Stimulated activated effector memory CD8-positive, alpha-beta T cell treated with anti-CD3 and anti-CD28 coated beads, Interleukin-12 subunit alpha, Interleukin-12 subunit beta, amount 100 ng/mL, for 72 hours (primary cell): ENCODE measurements at regions not wholly inside any gene's neighbourhood (a gene's known extent, or its start where the extent isn't known, plus 50 kb on each side); places are given as distances from the start of the nearest gene placed in this dataset.
A peak's percentile ranks its signal among the peaks of the same experiment; 100 is the strongest.
"Not testable (repeated sequence)": the region's sequence is repeated elsewhere in the genome, so short reads cannot be mapped to it uniquely, and the experiment has no call there.

Experiments
- ATAC-seq: fragments of 150-1000 bp; cut with Tn5 transposase; 2 replicates; pipeline ENCODE4 v1.10.0; 2021
- DNase-seq, 2 donors: peaks; one replicate each; pipeline ENCODE4 v3.0.0; 2021 to 2022; ENCODE audit warnings: low spot score in 2 of 2
- H3K27ac Mint-ChIP-seq: one replicate; pipeline ENCODE4 v1.8.0; 2022; ENCODE audit warnings: mild to moderate bottlenecking, mixed read lengths
- H3K36me3 Mint-ChIP-seq: one replicate; pipeline ENCODE4 v1.8.0; 2022; ENCODE audit warnings: mild to moderate bottlenecking, mixed read lengths
- H3K4me1 Mint-ChIP-seq: one replicate; pipeline ENCODE4 v1.8.0; 2022; ENCODE audit warnings: mixed read lengths
- H3K4me3 Mint-ChIP-seq: one replicate; pipeline ENCODE4 v1.8.0; 2022; ENCODE audit warnings: mild to moderate bottlenecking, mixed read lengths
- H3K9me3 Mint-ChIP-seq: one replicate; pipeline ENCODE4 v1.8.0; 2022; ENCODE audit warnings: mixed read lengths

DNA sequence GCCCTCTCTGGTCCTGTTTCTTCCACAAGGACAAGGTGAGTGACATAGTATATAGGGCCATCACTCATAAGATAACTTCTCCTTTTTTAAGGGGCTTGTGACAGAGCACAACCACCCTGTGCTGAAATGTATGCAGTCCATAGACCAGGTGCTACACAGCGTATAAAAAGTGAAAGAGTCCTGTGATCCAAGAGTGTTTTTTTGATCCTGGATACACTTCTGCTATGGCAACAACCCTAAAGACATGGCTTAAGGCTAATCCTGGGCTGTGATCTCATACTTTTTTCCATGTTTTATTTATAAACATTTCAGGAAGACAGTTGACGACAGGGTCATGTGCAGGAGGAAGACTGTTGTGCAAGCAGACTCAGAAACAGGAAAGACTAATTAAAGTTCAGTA, 400.5 kb upstream of the TCF4 start:
- H3K4me3 Mint-ChIP-seq, result no peak overlapping the region
- no peak for DNase-seq
- ATAC-seq, result no peak
- peaks cover 11% of the 10 kb centered on the region for H3K9me3 Mint-ChIP-seq
- no peaks in the 10 kb centered on the region for H3K36me3 Mint-ChIP-seq
- no peaks in the 10 kb centered on the region for H3K4me1 Mint-ChIP-seq
- H3K27ac Mint-ChIP-seq, result no peak overlapping the region

DNA sequence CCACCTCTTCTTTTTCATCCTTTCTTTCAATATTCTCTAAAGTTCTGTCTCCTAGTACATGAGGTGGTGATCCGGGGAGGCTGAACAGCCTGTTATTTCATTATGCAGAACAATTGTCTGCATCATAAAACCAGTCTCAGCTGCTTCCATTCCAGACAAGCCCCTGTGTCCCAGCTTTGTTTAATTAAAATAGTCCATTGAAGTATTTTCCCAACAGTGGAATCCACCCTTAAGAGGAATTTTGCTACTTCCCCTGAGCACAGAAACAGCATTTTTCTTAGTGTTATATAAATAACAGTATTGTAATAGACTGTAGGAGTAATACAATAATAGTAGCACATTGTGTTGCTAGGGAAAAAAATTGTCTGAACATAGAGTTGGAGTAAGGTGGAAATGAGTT, 395.4 kb upstream of the TCF4 start:
- no peak overlapping the region for H3K27ac Mint-ChIP-seq

DNA sequence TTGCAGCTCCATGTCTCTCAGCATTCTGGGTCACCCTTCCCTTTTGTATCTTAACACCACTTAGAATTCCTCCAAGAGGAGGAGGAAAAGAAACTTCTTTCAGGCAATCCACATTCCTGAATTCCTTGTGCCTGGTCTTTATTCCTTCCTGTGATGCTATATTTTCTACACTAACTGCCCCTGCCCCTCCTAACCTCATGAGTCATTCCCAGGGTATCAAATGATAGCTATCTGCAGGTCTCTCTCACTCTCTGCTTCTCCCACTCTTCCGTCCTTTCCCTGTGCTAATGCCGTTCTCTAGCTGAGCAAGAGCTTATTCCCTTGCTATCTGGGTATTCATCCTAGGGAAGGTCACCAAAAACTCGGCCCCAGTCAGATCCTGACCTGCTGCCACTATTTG, 395.0 kb upstream of the TCF4 start:
- no peaks in the 10 kb centered on the region for H3K36me3 Mint-ChIP-seq
- DNase-seq (no peak), ATAC-seq (no peak)
- H3K27ac Mint-ChIP-seq, result no peak overlapping the region
- H3K4me1 Mint-ChIP-seq, result no peaks in the 10 kb centered on the region
- H3K9me3 Mint-ChIP-seq, result peaks cover 7% of the 10 kb centered on the region
- no peak overlapping the region for H3K4me3 Mint-ChIP-seq

More for the DNA sequence above, 395.4 kb upstream of the TCF4 start:
- ATAC-seq (no peak), DNase-seq (no peak)
- H3K4me3 Mint-ChIP-seq, result no peak overlapping the region
- H3K36me3 Mint-ChIP-seq, result no peaks in the 10 kb centered on the region
- H3K9me3 Mint-ChIP-seq, result peaks cover 11% of the 10 kb centered on the region
- H3K4me1 Mint-ChIP-seq, result no peaks in the 10 kb centered on the region

DNA sequence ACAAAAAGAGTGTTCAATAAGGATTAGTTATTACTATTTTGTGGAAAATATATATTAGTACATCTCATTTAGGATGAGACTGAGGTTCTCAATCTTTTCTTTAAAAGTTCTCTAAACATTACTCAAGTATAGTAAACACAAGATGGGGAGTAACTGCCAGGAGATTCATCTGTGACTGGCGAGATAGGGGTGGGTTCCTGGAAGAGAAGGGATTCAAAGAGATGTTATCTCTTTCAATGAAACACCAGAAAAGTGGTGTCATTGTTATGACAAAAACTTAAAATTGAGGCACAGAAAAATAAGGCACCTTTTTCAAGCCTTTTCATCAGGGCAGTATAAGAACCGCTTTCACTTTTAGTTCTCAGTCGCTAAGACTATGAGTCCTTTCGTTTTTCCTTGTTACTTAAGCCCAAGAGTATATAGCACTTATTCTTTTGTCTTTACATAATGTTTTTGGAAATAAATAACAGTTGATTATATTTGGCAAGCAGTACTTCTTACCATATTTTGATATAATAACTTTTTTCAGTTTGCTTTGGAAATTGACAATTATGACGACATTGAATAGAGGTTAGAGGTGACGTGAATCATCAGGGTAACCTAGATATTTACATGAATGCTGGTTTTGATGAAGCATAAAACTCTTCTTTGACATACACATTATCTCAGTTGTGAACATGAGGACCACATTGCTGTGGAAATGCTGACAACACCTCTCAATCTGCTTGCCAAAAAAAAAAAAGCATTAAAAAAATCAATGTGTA, 393.9 kb upstream of the TCF4 start:
- no peaks in the 10 kb centered on the region for H3K4me1 Mint-ChIP-seq
- peaks cover 6% of the 10 kb centered on the region for H3K9me3 Mint-ChIP-seq
- no peak for DNase-seq
- no peaks in the 10 kb centered on the region for H3K36me3 Mint-ChIP-seq
- ATAC-seq, result no peak
- no peak overlapping the region for H3K4me3 Mint-ChIP-seq
- H3K27ac Mint-ChIP-seq, result no peak overlapping the region

DNA sequence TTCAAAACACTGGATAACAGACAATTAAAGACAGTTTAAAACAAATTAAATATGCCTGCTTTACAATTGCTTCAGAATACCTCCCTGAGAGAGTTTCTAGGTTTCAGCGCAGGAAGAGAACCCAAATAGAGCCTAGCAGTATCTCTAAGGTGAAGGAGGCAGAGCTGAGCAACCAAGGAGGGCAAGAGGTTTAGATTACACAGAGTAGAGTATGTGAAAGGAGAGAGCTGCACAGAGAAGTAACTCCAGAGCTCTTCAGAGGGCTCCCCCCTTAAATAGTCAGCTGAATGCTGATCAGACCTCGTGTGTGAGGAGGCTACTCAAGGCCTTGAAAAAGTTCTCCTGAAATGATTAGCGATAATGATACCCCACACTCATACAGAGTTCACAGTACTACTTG, 386.5 kb upstream of the TCF4 start:
- ATAC-seq, result peak; percentile 37
- DNase-seq, result no peak
- H3K27ac Mint-ChIP-seq, result no peak overlapping the region

DNA sequence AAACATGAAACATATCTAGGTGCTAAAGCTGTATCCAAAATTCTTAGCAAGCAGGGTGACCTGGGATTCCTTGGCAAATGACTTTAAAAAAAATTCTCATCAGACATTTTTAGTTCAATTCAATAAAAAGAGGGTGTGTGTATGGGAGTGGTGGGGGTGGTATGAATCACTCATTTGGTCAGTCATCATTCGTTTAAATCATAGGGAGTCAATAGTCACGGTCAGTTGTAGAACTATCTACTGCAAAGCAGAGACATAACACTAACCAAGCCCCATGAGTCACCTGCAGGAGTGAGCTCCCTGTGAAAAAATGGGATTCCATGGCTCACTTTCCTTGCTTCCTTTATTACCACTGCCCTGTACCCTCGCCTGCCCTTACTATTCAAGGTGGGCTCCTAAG, 380.6 kb upstream of the TCF4 start:
- Mint-ChIP-seq H3K27ac (no peak overlapping the region), H3K9me3 (peaks cover 3% of the 10 kb centered on the region), H3K4me3 (no peak overlapping the region), H3K4me1 (no peaks in the 10 kb centered on the region), H3K36me3 (no peaks in the 10 kb centered on the region)
- DNase-seq (no peak), ATAC-seq (no peak)

More for the DNA sequence above, 386.5 kb upstream of the TCF4 start:
- Mint-ChIP-seq H3K9me3 (peaks cover 5% of the 10 kb centered on the region), H3K36me3 (no peaks in the 10 kb centered on the region), H3K4me3 (no peak overlapping the region), H3K4me1 (no peaks in the 10 kb centered on the region)

DNA sequence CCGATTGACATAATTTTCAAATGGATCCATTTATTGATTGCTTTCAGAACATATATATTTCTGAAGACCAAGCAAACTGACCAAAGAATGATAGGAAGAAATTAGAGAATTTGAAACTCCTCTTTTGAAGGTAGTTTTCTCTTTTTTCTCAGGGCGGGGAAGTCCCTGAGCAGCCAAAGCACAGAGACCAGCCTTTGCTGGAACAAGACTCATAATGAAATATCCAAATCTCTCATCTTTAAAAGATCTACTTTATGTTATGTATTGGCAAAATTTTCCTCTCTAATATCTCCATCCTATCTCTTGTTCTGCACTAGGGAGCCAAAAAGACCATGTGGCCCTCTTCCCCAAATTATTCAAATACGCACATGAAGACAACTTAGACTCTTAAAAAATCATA, 379.0 kb upstream of the TCF4 start:
- Mint-ChIP-seq H3K4me3 (no peak overlapping the region), H3K4me1 (no peaks in the 10 kb centered on the region), H3K9me3 (no peaks in the 10 kb centered on the region), H3K27ac (no peak overlapping the region), H3K36me3 (no peaks in the 10 kb centered on the region)
- DNase-seq (no peak), ATAC-seq (no peak)

DNA sequence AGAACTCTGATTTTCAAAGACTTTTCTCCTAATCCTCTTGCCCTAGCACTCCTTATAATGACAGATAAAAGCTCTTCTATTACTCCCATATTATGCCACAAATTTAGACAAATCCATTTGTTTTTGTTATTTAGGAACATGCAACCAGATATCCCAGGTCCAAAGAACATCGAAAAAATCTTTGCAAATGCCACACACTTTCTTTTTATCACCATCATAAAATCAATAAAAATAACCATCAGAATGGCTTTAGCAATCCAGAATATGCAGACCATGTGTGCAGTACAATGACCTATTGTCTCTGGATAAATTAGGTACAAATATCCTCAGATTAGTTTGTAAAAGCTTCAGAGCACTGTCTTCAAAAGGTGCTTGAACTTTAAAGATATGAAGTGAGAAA, 376.2 kb upstream of the TCF4 start:
- DNase-seq, result no peak

DNA sequence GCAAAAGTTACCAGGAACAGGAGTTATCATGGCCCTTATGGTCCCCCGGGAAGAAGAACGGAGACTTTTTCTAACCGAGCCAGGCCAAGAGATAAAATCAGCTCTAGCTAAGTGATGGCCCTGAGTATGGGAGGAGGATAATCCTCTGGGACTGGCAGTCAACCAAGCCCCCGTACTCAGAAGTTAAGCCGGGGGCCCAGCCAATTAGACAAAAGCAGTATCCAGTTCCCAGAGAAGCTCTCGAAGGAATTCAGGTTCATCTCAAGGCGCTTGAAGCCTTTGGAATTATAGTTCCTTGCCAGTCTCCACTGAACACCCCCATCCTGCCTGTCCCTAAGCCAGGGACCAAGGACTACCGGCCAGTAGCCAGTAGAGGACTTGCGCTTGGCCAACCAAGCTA, 365.3 kb upstream of the TCF4 start:
- Mint-ChIP-seq H3K36me3 (no peaks in the 10 kb centered on the region), H3K4me1 (no peaks in the 10 kb centered on the region), H3K4me3 (no peak overlapping the region), H3K9me3 (peaks cover 15% of the 10 kb centered on the region), H3K27ac (no peak overlapping the region)
- ATAC-seq (no peak), DNase-seq (no peak)

More for the DNA sequence above, 376.2 kb upstream of the TCF4 start:
- Mint-ChIP-seq H3K9me3 (peaks cover 4% of the 10 kb centered on the region), H3K36me3 (no peaks in the 10 kb centered on the region), H3K27ac (no peak overlapping the region), H3K4me1 (no peaks in the 10 kb centered on the region), H3K4me3 (no peak overlapping the region)
- ATAC-seq, result no peak

DNA sequence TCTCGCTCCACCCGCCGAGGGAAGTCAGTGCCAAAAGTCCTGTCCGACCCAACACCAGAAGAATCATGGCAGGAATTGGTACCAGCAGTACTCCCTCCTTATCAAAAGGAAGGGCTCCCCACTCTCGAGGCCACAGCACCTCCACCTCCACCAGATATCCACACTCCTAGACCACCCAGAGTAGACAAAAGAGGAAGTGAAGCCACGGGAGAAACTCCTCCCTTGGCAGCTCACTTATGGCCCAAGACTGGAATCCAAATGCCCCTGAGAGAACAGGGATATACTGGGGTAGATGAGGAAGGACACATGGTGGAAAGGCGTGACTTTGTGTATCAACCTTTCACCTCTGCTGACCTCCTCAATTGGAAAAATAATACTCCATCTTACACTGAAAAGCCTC, 363.7 kb upstream of the TCF4 start:
- not testable (repeated sequence) for DNase-seq

DNA sequence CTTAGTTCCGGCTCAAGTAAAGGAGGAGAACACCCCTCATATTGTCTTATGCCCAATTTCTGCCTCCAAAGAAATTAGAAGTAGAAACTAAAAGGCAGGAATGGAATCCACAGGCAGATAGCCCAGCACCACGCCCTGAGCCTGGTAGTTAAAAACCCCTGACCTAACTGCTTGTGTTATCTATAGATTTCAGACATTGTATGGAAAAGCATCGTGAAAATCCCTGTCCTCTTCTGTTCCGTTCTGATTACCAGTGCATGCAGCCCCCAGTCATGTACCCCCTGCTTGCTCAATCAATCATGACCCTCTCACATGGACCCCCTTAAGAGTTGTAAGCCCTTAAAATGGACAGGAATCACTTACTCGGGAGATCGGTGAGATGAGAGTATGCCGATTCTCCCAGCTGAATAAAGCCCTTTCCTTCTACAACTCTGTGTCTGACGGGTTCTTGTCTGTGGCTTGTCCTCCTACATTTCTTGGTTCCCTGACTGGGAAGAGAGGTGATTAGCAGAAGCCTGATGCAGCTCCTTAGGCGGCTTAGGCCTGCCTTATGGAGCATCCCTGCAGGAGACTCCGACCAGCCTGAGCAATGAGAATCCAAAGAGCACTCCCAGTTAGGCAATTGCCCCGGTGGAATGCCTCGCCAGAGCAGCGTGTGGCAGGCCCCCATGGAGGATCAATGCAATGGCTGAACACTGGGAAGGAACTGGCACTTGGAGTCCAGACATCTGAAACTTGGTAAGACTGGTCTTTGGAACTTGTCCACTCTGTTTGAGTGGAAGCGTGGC, 362.6 kb upstream of the TCF4 start:
- DNase-seq (no peak), ATAC-seq (no peak)
- Mint-ChIP-seq H3K4me3 (no peak overlapping the region), H3K36me3 (no peaks in the 10 kb centered on the region), H3K9me3 (peaks cover 15% of the 10 kb centered on the region), H3K4me1 (no peaks in the 10 kb centered on the region), H3K27ac (no peak overlapping the region)

More for the DNA sequence above, 363.7 kb upstream of the TCF4 start:
- peaks cover 13% of the 10 kb centered on the region for H3K9me3 Mint-ChIP-seq
- not testable (repeated sequence) for H3K27ac Mint-ChIP-seq, ATAC-seq, H3K4me3 Mint-ChIP-seq, H3K4me1 Mint-ChIP-seq, H3K36me3 Mint-ChIP-seq

DNA sequence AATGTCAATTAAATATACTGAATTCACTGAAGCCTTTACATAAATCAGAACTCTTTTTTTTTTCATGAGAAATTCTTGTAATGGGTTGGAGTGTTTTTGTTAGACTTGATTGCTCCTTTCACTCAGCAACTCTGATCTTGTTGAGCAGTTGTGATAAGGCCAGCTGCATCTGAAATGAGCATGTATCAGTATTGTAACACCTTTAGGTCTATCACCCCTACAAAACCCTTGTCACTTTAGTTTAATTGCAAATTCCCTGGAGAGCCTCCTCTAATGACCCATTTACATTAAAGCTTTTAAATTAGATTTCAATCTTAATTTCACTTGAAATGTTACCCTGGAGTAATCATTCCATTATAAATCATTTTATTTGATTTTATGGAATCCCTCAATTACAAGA, 346.8 kb upstream of the TCF4 start:
- Mint-ChIP-seq H3K27ac (no peak overlapping the region), H3K9me3 (peaks cover 23% of the 10 kb centered on the region), H3K4me3 (no peak overlapping the region), H3K4me1 (no peaks in the 10 kb centered on the region), H3K36me3 (no peaks in the 10 kb centered on the region)
- no peak for DNase-seq
- ATAC-seq, result no peak

DNA sequence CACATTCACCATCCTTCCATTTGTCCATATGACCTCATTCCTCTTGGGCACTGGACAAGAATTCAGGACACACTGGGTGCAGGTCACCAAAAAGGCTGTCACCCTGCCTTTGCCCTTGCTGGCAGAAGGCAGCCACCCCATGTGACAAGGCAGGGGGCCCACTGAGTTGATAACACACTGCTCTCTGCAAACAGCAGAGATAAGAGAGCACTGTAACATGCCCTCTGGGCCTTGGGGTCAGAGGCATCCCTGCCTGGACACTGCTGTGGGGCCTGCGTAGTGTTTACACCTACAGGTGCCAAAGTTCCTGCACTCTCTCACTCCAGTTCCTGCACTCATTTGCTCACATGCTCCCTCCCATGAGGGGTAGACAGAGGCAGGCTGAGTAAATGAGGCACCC, 344.7 kb upstream of the TCF4 start:
- DNase-seq (no peak), ATAC-seq (no peak)
- Mint-ChIP-seq H3K4me3 (no peak overlapping the region), H3K9me3 (peaks cover 18% of the 10 kb centered on the region), H3K4me1 (no peaks in the 10 kb centered on the region), H3K27ac (no peak overlapping the region), H3K36me3 (no peaks in the 10 kb centered on the region)

DNA sequence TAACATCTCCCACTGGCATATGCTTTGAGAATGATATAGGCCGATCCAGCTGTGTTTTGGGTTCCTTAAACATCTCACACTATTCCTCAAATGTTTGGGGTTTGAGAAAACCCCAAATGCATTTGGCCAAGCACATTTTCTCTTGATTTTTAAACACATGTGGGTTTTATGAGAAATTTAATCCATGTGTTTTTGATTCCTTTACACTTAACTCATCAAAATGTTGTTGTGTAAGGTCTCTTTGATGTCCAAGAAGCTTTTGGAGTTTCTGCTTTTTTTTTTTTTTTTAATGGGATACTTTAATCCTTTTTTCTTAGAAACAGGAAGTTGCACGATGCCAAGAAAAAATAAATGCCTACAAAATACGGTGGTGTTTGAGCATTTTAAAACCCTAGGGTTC, 339.8 kb upstream of the TCF4 start:
- H3K4me1 Mint-ChIP-seq, result no peaks in the 10 kb centered on the region
- H3K27ac Mint-ChIP-seq, result no peak overlapping the region
- DNase-seq, result no peak
- no peaks in the 10 kb centered on the region for H3K36me3 Mint-ChIP-seq
- ATAC-seq, result no peak
- H3K9me3 Mint-ChIP-seq, result peaks cover 8% of the 10 kb centered on the region
- H3K4me3 Mint-ChIP-seq, result no peak overlapping the region

DNA sequence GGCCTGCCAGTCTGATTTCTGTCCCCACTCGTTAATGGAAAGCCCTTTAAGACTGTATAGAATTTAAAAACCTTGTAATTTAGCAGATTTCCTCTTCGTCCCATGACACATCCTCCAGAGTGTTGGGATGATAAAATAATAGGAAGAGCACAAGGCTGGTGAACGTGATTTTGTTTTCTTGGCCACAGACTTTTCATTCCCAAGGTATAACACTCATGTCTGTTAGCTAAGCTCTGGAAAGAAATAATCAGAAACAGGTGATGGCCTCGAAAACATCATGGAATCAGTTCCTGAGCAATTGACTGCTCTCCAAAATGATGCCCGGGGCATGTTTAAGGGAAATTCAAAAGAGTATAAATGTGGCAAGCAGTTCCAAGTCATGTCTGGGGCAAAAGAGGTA, 337.8 kb upstream of the TCF4 start:
- ATAC-seq, result no peak
- Mint-ChIP-seq H3K9me3 (peaks cover 7% of the 10 kb centered on the region), H3K4me1 (no peaks in the 10 kb centered on the region), H3K4me3 (no peak overlapping the region), H3K36me3 (no peaks in the 10 kb centered on the region), H3K27ac (no peak overlapping the region)
- no peak for DNase-seq

DNA sequence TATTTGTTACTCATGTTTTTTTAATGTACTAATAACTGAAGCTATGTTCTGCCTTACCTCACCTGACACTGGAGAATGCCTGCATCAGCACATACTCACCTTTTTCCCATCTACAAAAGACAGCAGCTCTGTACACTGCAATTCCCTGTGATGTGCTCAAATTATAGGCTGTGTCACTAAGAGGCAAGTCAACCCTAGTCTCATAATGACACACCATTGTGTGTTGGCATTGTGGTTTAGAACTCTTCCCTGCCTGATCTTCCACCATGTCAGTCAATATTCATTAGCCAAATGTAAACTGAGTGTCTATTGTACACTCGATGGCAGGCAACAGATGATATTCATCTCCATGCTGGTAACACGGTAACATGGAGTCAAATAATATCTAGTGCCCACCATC, 332.1 kb upstream of the TCF4 start:
- Mint-ChIP-seq H3K4me3 (no peak overlapping the region), H3K9me3 (peaks cover 24% of the 10 kb centered on the region), H3K36me3 (no peaks in the 10 kb centered on the region), H3K27ac (no peak overlapping the region), H3K4me1 (no peaks in the 10 kb centered on the region)
- ATAC-seq, result no peak
- no peak for DNase-seq
